NB4 (cell line): ENCODE measurements at regions not wholly inside any gene's neighbourhood (a gene's known extent, or its start where the extent isn't known, plus 50 kb on each side); places are given as distances from the start of the nearest gene placed in this dataset.

ENCODE experiments used
- CTCF ChIP-seq: IDR thresholded peaks from one replicate; pipeline ENCODE4 v1.5.1; 2012; ENCODE audit warnings: low read depth, low read length
- POLR2A ChIP-seq: IDR thresholded peaks from 2 replicates; pipeline ENCODE4 v1.6.1; 2011; ENCODE audit warnings: mild to moderate bottlenecking; ENCODE audit not compliant: insufficient read length; ENCODE audit errors: extremely low read depth

DNA sequence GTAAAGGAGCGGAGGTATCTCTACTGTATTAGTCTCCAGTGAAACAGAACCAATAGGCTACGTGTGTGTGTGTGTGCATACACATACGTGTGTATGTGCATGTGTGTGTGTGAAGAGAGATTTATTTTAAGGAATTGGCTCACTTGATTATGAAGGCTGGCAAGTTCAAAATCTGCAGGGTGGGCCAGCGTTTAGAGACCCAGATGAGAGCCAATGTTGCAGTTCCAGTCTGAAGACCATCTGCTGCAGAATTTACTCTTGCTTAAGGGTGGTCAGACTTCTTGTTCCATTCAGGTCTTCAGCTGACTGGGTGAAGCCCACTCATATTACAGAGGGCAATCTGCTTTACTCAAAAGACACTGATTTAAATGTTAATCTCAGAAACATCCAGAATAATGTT lies 119.2 kb downstream of the FGF18 start:
- TF ChIP-seq CTCF: no peak
- TF ChIP-seq POLR2A: no peak
